Fibroblast of lung (primary cell): ENCODE measurements at regions not wholly inside any gene's neighbourhood (a gene's known extent, or its start where the extent isn't known, plus 50 kb on each side); places are given as distances from the start of the nearest gene placed in this dataset.

Experiments
- EZH2 ChIP-seq: IDR thresholded peaks from 2 replicates; pipeline ENCODE4 v1.5.1; 2012; ENCODE audit warnings: low read length, control low read depth, mild to moderate bottlenecking; ENCODE audit errors: missing control alignments
- TF ChIP-seq, protein P1 (sequence below), 2 donors: IDR thresholded peaks in 1 of 2; conservative IDR thresholded peaks in 1 of 2; 1 replicate in 1 of 2; 2 replicates in 1 of 2; pipeline ENCODE4 v1.5.1; 2011 to 2012; ENCODE audit warnings: low read length in 2 of 2, control low read depth in 1 of 2, inconsistent platforms in 1 of 2, low read depth in 1 of 2, mild to moderate bottlenecking in 1 of 2

DNA sequence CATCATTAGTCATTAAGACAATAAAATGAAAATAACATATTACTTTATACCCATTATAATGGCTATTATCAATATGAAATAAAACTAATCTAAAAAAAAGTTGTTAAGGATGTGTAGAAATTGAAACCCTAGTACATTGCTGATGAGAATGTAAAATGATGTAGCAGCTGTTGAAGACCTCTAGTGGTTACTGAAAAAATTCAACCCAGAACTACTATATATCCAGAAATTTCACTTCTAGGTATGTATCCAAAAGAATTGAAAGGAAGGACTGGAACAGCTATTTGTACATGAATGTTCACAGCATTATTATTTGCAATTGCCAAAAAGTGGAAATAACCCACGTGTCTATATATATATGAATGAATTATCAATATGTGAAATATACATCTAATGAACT lies 180.3 kb upstream of the KLHL4 start:
- TF ChIP-seq EZH2: no peak
- TF ChIP-seq, protein P1, sequence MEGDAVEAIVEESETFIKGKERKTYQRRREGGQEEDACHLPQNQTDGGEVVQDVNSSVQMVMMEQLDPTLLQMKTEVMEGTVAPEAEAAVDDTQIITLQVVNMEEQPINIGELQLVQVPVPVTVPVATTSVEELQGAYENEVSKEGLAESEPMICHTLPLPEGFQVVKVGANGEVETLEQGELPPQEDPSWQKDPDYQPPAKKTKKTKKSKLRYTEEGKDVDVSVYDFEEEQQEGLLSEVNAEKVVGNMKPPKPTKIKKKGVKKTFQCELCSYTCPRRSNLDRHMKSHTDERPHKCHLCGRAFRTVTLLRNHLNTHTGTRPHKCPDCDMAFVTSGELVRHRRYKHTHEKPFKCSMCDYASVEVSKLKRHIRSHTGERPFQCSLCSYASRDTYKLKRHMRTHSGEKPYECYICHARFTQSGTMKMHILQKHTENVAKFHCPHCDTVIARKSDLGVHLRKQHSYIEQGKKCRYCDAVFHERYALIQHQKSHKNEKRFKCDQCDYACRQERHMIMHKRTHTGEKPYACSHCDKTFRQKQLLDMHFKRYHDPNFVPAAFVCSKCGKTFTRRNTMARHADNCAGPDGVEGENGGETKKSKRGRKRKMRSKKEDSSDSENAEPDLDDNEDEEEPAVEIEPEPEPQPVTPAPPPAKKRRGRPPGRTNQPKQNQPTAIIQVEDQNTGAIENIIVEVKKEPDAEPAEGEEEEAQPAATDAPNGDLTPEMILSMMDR (conservative IDR thresholded peaks at IDR 0.05 in 1 of 2, IDR thresholded peaks at IDR 0.05 in 1 of 2; ENCODE audit: low read depth in 1 of 2, low read length in 2 of 2): no peak
